IMR-90 (cell line): ENCODE measurements at regions not wholly inside any gene's neighbourhood (a gene's known extent, or its start where the extent isn't known, plus 50 kb on each side); places are given as distances from the start of the nearest gene placed in this dataset.

Experiments
- BHLHE40 ChIP-seq: fragments of 150-350 bp; IDR thresholded peaks from 2 replicates; pipeline ENCODE4 v1.6.1; 2016; ENCODE audit warnings: mild to moderate bottlenecking, low read depth, low read length
- CEBPB ChIP-seq: IDR thresholded peaks from 2 replicates; pipeline ENCODE4 v1.6.1; 2012; ENCODE audit warnings: low read depth, low read length, improper control_type of control experiment
- CHD1 ChIP-seq: IDR thresholded peaks from 2 replicates; pipeline ENCODE4 v1.6.1; 2012; ENCODE audit warnings: low read depth, low read length, improper control_type of control experiment
- CTCF ChIP-seq: conservative IDR thresholded peaks from 2 replicates; pipeline ENCODE4 v1.5.1; 2012; ENCODE audit warnings: mild to moderate bottlenecking, low read depth, low read length, improper control_type of control experiment
- FOS ChIP-seq: fragments of 150-350 bp; IDR thresholded peaks from 2 replicates; pipeline ENCODE4 v1.6.1; 2016; ENCODE audit warnings: low read depth, low read length
- MAFK ChIP-seq: IDR thresholded peaks from 2 replicates; pipeline ENCODE4 v1.6.1; 2012; ENCODE audit warnings: low read depth, low read length, improper control_type of control experiment
- POLR2A ChIP-seq: IDR thresholded peaks from 2 replicates; pipeline ENCODE4 v1.6.1; 2012; ENCODE audit warnings: mild to moderate bottlenecking, low read depth, low read length
- RAD21 ChIP-seq: IDR thresholded peaks from 2 replicates; pipeline ENCODE4 v1.6.1; 2012; ENCODE audit warnings: low read length, improper control_type of control experiment
- SMC3 ChIP-seq: fragments of 150-350 bp; IDR thresholded peaks from 2 replicates; pipeline ENCODE4 v1.6.1; 2016; ENCODE audit warnings: low read depth, mild to moderate bottlenecking, antibody characterized with exemption, low read length, moderate library complexity
- USF2 ChIP-seq: fragments of 150-350 bp; IDR thresholded peaks from 2 replicates; pipeline ENCODE4 v1.6.1; 2017; ENCODE audit warnings: mild to moderate bottlenecking, antibody characterized with exemption, low read length, low read depth

- TF ChIP-seq CTCF (no peak), CHD1 (no peak), POLR2A (no peak), SMC3 (no peak), CEBPB (no peak), USF2 (no peak), RAD21 (no peak), FOS (no peak), BHLHE40 (no peak), MAFK (no peak)
Observed at GRCh38 chr5:40073927-40074326, 605.8 kb upstream of the PTGER4 start.
